Stimulated activated CD8-positive, alpha-beta memory T cell treated with anti-CD3 and anti-CD28 coated beads, Interleukin-15, amount 100 ng/mL, for 4 hours (primary cell): ENCODE measurements at regions not wholly inside any gene's neighbourhood (a gene's known extent, or its start where the extent isn't known, plus 50 kb on each side); places are given as distances from the start of the nearest gene placed in this dataset.

Experiments used
- DNase-seq, 2 donors: peaks; one replicate each; pipeline ENCODE4 v3.0.0-alpha.2; 2020; ENCODE audit warnings: low read depth in 2 of 2

GRCh38 chr11:127737499-127737898, 736.9 kb upstream of the KIRREL3 start:
- DNase-seq = no peak

DNA sequence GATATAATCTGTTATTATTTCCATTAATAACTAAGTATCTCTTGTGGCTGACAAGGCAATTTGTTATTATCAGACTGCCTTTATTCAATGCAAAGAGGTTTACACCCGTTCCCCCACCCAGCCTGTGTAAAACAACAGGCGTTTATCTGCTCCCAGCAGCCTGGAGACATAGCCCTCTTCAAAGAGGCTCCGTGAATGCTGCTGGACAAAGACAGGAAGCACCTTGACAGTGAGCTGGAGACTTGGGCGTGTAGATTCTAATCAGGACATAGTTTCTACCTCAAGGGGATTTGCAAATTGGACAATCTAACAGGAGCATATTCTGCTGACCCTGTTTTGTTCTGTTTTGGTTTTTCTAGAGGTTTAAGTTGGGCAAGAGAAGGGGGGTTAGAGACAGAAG, 733.0 kb upstream of the KIRREL3 start:
- DNase-seq = no peak

DNA sequence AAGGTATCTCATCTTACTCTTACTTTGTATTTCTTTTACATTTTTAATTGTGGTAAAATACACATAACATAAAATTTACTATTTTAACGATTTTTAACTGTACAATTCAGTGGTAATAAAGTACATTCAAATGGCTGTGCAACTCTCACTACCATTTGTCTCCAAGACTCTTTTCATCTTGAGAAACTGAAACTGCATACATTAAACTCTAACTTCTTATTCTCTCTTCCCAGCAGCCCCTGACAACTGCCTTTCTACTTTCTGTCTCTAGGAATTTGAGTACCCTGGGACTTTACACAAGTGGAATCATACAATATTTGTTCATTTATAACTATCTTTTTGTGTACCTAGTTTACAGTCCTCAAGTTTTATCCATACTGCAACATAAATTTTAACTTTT, 725.8 kb upstream of the KIRREL3 start:
- DNase-seq = no peak

DNA sequence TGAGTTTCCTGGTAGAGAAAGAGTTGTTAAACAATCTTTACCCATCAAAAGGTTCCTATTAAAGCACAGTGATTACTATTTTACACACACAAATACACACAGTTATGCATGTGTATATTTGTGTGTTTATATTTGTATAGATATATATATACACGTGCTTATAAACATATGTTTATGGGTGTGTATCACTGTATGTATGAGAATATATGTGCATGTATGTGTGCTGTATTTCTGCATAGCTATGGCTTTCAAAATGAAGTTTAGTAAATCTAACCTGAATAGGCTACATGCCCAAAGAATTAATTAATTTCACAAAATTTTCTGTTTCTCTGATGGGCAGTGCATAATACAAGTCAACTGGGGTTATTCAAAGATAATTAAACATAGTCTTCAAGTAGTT, 723.1 kb upstream of the KIRREL3 start:
- DNase-seq = no peak

DNA sequence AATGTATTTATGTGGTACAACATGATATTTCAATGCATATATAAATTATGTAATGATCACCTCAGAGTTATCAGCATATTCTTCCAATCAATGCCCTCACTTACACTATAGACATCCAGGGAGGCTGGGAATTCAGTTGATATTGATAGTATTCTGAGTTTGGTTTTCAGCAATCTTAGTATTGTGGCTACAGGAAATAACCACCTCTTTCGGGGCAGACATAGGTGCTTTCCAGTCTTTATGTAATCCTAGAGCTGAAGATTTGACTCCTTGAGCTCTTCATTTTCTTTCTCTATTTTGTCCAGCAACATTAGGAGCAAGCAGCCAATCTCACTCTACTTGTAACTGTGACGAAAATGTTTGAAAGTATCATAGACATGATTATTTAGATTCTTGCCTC, 712.7 kb upstream of the KIRREL3 start:
- DNase-seq = no peak

DNA sequence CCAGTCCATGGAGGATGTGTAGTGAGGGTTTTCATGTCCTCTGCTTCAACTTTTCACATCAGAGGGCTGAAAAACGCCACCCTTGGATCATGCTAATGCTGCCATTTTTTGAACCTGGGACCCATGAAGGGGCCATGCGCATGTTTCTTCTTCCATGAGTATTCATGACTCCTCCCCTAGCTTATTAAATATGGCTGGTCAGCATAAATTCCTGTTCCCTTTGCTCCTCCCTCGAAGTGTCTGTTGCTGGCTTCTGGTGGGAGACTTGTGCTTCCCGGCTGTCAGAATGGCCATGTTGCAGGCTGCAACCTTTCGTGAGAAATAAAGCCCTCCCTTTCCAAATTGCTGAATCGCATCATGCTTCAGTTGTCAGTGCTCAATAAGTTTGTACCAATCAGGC, 711.2 kb upstream of the KIRREL3 start:
- DNase-seq = no peak

- DNase-seq = no peak
Observed at GRCh38 chr11:127710831-127711230, 710.3 kb upstream of the KIRREL3 start.

DNA sequence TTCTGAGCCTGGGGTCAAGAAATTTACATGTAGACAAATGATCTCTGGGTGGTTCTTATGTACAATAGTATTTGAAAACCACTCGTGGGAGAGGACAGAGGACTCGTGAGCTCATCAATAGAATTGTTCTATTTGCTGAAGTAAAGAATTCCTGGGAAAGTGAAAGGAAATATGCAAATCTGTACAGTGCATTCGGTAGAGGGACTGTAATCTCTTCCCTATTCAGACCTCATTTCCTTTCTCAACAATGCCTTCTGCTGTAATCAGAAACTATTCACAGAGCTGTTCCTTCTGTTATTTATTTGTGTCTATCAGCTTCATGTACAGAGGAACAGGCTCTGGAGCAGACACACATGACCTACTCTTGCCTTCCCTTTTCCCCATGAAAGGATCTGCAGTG, 709.4 kb upstream of the KIRREL3 start:
- DNase-seq = no peak

- DNase-seq = no peak
Observed at GRCh38 chr11:127693686-127694085, 693.1 kb upstream of the KIRREL3 start.

DNA sequence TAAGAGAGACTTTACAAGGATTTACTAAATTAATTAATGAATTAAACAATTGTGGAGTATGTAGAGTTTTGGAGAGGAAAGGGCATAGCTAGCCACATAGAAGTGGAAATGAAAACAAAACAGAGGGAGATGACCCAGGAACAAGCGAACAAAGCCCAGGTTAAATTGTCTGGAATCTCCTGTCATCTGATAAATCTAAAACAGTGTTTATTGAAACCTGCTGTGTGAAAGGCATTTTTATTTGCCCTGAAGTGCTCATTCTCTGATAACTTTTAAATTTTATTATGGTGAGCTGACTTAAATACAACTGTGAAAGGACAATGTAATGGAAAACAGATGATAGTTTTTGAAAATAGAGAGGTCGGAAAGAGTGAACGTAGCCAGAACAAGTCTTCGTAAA, 682.8 kb upstream of the KIRREL3 start:
- DNase-seq = no peak

DNA sequence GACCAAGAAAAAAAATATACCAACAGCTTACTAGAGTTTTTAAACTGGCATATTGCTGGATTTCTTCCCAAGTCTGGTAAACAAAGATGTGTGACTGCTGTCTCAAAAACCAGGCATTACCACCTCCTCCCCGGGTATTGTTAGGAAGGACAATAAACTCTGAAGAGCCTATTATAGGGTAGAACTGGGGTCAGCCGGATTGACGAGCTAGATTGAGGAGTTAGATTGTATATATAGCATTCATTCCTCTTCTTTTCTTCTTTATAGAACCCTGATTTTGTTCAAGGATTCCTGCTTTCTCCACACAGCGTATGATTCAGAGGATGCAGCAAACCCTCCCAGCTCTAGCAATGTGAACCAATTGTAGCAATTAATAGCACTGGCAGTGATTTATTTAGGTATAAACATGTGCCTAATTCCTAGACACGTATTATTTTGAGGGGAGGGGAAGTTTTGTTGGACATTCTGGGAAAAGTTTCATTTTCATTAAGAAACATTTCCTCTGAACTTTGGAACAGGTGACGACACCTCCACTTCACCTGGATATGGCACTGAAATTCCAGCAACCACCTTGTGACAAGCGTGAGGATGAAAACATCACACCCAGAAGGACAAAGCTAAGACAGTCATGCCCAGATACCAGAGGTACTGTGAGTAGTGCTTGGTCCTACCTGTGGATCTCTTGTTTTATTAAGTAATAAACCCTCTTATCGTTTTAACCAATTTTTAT, 679.4 kb upstream of the KIRREL3 start:
- DNase-seq = no peak

DNA sequence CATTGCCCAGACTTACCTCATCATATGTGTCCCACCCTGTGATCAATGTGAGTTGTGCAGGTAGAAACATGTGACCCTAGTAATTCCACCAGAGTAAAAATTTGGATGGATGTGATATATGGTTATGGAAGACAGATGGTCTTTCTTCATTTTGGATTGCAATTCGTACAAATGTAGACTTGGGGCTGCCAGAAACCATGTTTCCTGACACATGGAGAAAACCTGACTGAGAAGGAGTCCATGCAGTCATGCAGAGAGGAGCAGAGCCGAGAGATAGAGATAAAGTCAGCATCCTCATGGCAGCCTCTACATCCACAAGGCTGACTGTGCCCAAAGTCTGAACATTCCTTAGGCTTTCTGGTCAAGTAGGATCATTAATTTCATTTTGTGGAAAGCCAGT, 678.1 kb upstream of the KIRREL3 start:
- no peak for DNase-seq

- DNase-seq = no peak
Observed at GRCh38 chr11:127677660-127678425, 677.3 kb upstream of the KIRREL3 start.

DNA sequence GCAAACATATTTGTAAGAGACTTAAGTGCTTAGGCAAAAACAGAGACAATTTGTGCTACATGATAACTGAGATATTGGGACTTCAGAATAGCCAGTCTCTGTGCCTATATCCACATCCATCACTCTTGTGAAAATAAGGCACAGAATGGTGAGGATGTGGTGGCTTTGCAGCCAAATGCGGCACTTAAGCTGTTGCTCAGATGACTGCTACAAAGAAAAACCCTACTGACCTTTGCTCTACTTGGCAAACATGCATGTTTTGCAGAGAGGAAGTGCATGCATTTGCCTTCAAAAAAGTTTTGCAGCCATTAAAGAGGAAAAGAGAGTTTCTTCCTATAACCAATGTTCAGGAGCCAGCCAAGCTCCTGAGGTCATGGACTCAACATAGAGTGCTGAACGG, 675.0 kb upstream of the KIRREL3 start:
- DNase-seq = no peak

DNA sequence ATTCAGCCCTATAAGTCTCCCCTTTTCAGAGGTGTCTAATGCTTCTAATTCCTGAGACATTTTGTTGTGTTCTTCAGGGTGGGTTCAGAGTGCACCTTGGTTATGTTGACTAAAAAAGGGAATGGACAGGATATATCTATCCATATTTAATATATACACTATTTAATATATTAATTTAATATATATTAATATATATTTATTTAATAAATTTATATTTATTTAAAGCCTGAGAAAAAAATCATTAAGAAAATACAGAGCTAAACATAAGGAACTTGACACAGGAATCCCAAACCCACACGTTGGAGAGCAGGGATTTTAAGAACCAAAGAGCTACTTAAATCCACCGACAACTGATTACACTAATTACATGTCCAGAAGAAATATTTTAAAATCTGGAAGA, 674.2 kb upstream of the KIRREL3 start:
- DNase-seq = no peak

DNA sequence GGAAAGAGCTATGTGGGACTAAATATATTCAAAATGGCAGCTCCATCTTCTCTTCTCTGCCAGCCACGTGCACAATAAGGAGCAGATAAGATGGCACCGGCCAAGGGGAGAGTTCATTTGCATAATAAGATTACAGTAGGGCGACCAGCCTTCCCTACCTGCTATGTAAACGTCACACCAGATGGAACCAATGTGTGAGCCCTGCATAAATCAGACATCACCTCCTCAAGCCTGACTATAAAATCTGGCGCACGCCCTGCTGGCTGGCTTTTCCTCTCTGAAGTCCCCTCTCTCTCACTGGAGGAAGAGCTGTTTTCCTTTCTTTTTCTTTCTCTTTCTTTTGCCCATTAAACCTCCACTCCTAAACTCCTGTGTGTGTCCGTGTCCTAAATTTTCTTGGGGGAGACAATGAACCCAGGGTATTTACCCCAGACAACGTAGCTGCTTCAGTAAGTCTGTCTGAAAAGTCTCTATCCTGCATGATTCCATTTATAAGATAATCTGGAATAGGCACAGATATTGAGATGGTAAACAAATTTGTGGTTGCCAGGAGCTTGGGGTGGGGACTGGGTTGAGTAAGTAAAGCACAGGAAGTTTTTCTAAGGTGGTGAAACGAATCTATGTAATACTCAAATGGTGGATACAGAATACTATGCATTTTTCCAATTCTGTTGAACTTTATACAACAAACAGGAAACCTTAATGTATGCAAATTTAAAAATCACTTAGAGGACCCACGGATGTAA, 670.0 kb upstream of the KIRREL3 start:
- DNase-seq = no peak

GRCh38 chr11:127656116-127656836, 655.7 kb upstream of the KIRREL3 start:
- no peak for DNase-seq

DNA sequence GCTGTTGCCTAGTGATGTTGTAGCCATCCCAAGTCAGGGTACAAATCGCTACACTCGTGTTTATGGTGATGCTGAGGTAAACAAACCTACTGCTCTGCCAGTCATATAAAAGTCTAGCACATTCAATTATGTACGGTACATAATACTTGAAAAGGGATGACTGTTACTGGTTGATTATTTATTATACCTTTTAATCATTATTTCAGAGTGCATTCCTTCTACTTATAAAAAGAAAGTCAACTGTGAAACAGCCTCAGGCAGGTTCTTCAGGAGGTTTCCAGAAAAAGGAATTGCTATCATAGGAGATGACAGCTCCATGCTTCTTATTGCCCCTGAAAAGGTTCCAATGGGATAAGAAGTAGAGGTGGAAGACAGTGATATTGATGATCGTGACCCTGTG, 652.5 kb upstream of the KIRREL3 start:
- no peak for DNase-seq

DNA sequence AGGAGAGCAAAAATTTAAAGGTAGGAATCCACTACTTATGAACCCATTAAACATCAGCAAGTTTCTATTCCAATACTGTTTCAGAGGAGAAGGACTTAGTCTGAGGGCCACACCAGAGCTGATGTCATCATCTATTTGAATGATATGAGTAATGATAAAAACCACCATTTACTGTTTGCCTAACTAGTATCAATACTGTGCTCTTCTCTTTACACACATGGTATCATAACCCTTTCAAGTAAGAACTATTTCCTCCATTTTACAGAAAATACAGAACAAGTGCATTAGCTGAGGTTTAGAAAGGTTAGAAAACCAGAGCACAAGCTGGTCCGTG, 651.3 kb upstream of the KIRREL3 start:
- no peak for DNase-seq

DNA sequence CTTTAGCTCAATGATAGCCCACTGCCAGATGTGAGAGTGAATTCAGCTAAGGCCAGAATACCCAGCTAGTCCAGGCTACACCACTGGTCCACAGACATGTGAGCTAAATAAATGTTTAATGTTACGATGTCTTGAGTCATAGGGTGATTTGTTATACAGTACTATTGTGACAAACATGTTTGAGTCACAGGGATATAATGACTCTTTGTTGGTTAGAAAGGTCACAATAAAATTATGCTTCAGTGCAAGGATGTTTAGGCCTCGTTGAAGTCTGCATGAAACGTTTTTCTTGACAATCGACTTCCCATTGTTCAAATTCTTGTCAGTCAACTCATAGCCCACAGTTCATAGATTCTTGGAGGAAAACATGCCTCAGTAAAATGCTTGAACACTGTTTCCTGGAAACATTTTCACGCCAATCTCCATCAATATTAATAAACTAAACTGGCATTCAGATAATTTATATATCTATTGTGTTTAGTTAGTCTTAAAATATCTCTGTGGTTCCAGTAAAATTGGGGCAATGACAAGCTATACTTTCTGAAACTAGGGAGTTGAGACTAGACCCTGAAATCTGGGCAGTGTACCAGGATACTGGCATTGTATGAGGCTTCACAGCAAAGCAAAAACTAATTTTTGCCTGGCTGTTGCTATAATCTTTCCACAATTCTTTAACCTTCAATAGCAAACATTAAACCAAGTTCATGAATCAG, 650.8 kb upstream of the KIRREL3 start:
- no peak for DNase-seq

DNA sequence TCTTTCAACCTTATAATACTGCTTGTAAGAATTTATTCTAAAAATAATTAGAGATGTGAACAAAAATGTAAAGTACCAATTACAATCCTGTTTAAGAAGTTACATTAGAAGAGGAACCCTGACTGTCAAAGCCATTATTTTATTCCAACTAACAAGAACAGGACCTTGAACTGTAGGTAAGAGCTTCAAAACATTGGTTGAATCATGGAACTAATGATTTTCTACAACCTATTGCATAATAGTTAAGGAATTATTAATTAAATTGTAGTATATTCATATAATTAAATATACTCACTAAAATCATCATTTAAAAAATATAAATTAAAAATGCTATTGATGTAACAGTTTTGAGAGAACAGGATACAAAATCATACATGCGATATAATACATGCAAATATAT, 649.4 kb upstream of the KIRREL3 start:
- no peak for DNase-seq

DNA sequence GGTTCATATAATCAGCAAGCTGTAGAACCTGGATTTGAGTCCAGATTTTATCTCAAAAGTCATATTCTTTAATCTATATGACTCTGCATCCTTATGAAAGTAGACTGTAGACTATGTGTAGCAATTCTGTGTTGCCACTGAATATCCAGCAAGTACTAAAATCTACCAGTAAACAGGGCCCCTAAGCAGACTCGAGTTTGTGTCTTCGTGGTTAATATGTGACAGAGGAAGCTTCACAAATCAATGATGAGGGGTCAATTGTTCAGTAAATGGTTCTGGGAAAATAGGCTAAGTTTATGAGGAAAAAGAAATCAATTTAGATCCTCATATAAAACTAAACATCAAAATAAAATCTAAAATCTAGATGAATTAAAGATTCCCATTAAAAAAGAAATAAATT, 648.5 kb upstream of the KIRREL3 start:
- no peak for DNase-seq
